GM13977 (cell line): ENCODE measurements at regions not wholly inside any gene's neighbourhood (a gene's known extent, or its start where the extent isn't known, plus 50 kb on each side); places are given as distances from the start of the nearest gene placed in this dataset.

Source experiments
- DNase-seq: peaks from one replicate; pipeline ENCODE4 v3.0.0; 2012; ENCODE audit warnings: low spot score
- CTCF ChIP-seq: IDR thresholded peaks from 2 replicates; pipeline ENCODE4 v1.5.1; 2012; ENCODE audit warnings: mild to moderate bottlenecking, control low read depth; ENCODE audit not compliant: insufficient read depth; ENCODE audit errors: extremely low read depth, missing control alignments
- in situ Hi-C: fragments of 300-500 bp; cut with MboI; formaldehyde crosslinking; loops from one replicate; pipeline ENCODE4 v1.12.0; 2022; ENCODE audit warnings: low sequenced_read_pairs, low pct_unique_long_range_greater_than_20kb, mixed read lengths, inconsistent platforms; ENCODE audit not compliant: unreplicated experiment

- DNase-seq = no peak
- in situ Hi-C loops = no loop called here
- no peak for TF ChIP-seq CTCF
Measured at GRCh38 chr18:76546088-76546435, 51.0 kb upstream of the ZNF516 start.

- in situ Hi-C loops = no loop called here
- no peak for TF ChIP-seq CTCF
- no peak for DNase-seq
Measured at GRCh38 chr18:76545433-76546087, 50.5 kb upstream of the ZNF516 start.

GRCh38 chr18:76544511-76545345 lies 49.7 kb upstream of the ZNF516 start:
- in situ Hi-C loops = no loop called here
- TF ChIP-seq CTCF = no peak
- DNase-seq = no peak
